GM12873 (cell line): ENCODE measurements at regions not wholly inside any gene's neighbourhood (a gene's known extent, or its start where the extent isn't known, plus 50 kb on each side); places are given as distances from the start of the nearest gene placed in this dataset.

Experiments used
- TF ChIP-seq, protein P1 (sequence below): IDR thresholded peaks from 2 replicates; pipeline ENCODE4 v1.5.1; 2012; ENCODE audit warnings: low read depth, mild to moderate bottlenecking, moderate library complexity, low read length, control low read depth; ENCODE audit not compliant: insufficient read depth; ENCODE audit errors: missing control alignments

DNA sequence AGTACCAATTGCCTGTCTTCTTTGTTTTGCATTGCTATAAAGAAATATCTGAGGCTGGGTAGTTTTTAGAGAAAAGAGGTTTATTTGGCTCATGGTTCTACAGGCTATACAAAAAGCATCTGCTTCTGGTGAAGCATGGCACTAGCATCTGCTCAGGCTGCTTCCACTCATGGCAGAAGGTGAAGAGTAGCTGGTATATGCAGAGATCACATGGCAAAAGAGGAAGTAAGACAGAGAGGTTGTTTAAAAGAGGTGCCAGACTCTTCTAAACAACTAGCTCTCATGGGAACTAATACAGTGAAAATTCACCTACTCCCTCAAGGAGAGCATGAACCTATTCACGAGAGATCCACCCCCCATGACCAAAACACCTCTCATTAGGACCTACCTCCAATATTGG, 56.7 kb upstream of the GUCA2B start:
- TF ChIP-seq, protein P1, sequence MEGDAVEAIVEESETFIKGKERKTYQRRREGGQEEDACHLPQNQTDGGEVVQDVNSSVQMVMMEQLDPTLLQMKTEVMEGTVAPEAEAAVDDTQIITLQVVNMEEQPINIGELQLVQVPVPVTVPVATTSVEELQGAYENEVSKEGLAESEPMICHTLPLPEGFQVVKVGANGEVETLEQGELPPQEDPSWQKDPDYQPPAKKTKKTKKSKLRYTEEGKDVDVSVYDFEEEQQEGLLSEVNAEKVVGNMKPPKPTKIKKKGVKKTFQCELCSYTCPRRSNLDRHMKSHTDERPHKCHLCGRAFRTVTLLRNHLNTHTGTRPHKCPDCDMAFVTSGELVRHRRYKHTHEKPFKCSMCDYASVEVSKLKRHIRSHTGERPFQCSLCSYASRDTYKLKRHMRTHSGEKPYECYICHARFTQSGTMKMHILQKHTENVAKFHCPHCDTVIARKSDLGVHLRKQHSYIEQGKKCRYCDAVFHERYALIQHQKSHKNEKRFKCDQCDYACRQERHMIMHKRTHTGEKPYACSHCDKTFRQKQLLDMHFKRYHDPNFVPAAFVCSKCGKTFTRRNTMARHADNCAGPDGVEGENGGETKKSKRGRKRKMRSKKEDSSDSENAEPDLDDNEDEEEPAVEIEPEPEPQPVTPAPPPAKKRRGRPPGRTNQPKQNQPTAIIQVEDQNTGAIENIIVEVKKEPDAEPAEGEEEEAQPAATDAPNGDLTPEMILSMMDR: no peak

DNA sequence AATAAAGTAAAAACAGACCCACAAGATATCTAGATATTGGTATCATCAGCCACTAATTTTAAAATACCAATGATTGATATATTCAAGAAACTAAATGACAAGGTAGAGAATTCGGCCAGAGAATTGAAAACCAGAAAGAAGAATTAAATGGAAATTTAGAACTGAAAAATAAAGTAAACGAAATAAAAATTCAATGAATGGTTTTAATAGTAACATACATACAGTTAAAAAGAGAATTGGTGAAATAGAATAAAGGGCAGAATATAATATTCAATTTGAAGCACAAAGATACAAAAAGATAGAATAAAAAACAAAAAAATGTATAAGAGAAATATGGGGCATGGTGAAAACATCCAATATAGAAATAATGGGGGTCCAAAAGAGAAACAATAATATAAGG, 64.0 kb upstream of the GUCA2B start:
- TF ChIP-seq, protein P1: no peak

DNA sequence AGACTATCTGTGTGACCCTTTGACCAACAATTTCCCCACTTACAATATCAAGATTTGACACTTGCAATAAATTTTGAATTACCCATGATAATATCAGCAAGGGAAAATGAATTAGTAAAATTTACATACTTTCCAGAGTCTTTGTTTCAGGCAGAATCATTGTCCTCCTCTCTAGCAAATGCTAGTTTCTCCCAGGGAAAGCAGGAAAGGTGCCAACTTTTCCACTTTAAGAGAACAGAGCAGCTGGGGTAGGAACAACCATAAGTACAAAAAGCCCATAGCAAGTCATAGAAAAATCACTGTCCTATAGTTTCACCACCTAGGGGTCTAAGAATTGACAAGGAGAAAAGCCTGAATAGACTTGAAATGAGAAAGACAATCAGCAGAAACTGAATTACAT, 67.1 kb upstream of the GUCA2B start:
- TF ChIP-seq, protein P1: no peak

DNA sequence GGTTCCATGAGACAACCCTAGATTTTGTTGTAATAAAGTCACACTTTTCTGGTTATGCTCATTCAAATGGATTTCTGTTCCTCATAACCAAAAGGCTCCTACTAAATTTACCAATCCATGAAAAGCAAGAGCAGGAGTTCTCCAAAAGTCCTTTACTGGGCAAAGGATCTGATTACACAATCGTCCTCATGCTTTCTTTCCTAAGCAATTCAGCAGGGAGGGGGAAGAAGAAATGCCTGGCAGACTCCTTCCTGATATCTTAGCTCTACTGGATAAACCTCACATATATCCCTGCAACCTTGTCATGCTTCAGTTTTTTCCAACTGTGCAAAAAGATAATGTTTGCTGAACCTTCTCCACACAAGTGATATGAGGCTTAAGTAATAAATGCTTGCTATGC, 67.6 kb upstream of the GUCA2B start:
- TF ChIP-seq, protein P1: no peak

DNA sequence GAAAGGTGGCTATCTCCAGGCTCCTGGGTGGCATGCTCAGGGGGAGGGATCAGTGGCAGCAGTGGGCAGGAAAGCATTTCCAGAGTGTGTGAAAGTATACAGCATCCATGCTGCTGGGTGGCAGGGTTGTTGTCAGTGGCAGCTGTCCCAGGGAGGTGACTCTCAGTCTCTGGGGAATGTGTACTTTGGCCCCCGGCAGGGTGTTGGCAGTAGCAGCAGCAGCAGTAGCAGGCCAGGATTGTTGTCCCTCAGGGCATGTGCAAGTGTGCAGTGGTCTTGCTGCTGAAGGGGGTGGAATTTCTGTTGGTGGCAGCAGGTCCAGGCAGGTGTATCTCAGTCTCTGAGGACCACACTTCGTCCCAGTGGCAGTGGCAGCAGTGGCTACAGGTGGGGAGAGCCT, 71.7 kb upstream of the GUCA2B start:
- TF ChIP-seq, protein P1: no peak

DNA sequence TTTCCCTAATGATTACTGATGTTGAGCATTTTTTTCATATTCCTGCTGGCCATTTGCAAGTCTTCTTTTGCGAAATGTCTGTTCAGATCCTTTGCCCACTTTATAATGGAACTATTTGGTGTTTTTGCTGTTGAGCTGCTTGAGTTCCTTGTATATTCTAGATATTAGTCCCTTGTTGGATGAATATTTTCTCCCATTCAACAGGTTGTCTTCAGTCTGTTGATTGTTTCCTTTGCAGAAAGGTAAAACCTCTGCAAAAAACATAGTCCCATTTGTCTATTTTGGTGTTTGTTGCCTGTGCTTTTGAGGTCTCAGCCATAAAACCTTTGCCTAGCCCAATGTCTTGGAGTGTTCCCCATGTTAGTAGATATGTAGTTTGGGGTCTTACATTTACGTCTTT, 78.0 kb upstream of the GUCA2B start:
- TF ChIP-seq, protein P1: no peak

DNA sequence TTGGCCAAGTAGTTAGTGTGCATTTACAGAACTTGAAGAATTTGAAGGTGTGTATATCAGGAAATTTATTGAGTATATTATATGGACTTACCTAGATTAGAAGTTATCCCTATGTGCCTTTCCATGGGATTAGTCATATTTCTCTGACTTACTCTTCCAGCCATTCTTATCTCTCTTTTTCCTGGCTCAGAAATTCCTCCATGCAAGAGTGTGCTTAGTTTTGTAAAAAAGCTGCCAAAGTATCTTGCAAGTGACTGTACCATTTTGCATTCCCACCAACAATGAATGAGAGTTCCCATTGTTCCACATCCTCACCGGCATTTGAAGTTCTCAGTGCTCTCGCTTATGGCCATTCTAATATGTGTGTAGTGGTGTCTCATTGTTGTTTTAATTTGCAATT, 82.2 kb upstream of the GUCA2B start:
- TF ChIP-seq, protein P1: no peak
